Mesothelial cell of epicardium (in vitro differentiated cells): ENCODE measurements at regions not wholly inside any gene's neighbourhood (a gene's known extent, or its start where the extent isn't known, plus 50 kb on each side); places are given as distances from the start of the nearest gene placed in this dataset.

ENCODE experiments used
- DNase-seq, 2 experiments: peaks; one replicate each; pipeline ENCODE4 v3.0.0; 2021; ENCODE audit warnings: low spot score in 2 of 2; ENCODE audit not compliant: unreplicated experiment in 2 of 2
- H3K27ac Mint-ChIP-seq: 2 replicates; pipeline ENCODE4 v1.8.0; 2021; ENCODE audit warnings: mixed read lengths
- H3K27me3 Mint-ChIP-seq: 2 replicates; pipeline ENCODE4 v1.8.0; 2021; ENCODE audit warnings: low read depth, mixed read lengths
- H3K36me3 Mint-ChIP-seq: 2 replicates; pipeline ENCODE4 v1.8.0; 2021; ENCODE audit warnings: mixed read lengths
- H3K4me1 Mint-ChIP-seq: 2 replicates; pipeline ENCODE4 v1.8.0; 2021; ENCODE audit warnings: mixed read lengths
- H3K4me3 Mint-ChIP-seq: 2 replicates; pipeline ENCODE4 v1.8.0; 2021; ENCODE audit warnings: mild to moderate bottlenecking, moderate library complexity, mixed read lengths
- H3K9me3 Mint-ChIP-seq: 2 replicates; pipeline ENCODE4 v1.8.0; 2021; ENCODE audit warnings: mixed read lengths
- TF ChIP-seq, protein P1 (sequence below): fragments of 200-600 bp; sonication (generic); IDR thresholded peaks from one replicate; pipeline ENCODE4 v1.5.0; 2021; ENCODE audit warnings: antibody characterized with exemption; ENCODE audit not compliant: unreplicated experiment

DNA sequence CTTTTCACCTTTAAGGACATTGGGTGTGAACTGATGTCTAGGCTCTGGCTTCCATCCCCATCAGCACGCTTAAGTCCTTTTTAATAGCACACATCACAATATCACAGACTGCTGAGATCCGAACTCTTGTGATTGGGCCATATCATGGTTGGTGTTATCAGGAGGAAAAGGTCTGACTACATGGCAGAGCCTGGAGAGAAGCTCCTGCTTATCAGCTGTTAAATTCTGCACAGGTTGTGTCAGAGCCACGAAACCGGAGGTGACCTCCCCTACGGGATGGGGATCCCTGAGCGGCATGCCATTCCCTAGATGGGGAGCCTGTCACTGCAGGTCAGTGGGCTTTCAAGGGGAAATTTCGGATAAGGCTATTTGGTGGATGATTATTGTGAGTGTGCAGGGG, 182.4 kb downstream of the INHBA start:
- TF ChIP-seq, protein P1, sequence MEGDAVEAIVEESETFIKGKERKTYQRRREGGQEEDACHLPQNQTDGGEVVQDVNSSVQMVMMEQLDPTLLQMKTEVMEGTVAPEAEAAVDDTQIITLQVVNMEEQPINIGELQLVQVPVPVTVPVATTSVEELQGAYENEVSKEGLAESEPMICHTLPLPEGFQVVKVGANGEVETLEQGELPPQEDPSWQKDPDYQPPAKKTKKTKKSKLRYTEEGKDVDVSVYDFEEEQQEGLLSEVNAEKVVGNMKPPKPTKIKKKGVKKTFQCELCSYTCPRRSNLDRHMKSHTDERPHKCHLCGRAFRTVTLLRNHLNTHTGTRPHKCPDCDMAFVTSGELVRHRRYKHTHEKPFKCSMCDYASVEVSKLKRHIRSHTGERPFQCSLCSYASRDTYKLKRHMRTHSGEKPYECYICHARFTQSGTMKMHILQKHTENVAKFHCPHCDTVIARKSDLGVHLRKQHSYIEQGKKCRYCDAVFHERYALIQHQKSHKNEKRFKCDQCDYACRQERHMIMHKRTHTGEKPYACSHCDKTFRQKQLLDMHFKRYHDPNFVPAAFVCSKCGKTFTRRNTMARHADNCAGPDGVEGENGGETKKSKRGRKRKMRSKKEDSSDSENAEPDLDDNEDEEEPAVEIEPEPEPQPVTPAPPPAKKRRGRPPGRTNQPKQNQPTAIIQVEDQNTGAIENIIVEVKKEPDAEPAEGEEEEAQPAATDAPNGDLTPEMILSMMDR = no peak
- Mint-ChIP-seq H3K36me3 (peaks cover 15% of the 10 kb centered on the region), H3K4me3 (no peak overlapping the region), H3K27ac (no peak overlapping the region), H3K27me3 (no peaks in the 10 kb centered on the region), H3K4me1 (no peaks in the 10 kb centered on the region), H3K9me3 (peaks cover 34% of the 10 kb centered on the region)
- DNase-seq = no peak

DNA sequence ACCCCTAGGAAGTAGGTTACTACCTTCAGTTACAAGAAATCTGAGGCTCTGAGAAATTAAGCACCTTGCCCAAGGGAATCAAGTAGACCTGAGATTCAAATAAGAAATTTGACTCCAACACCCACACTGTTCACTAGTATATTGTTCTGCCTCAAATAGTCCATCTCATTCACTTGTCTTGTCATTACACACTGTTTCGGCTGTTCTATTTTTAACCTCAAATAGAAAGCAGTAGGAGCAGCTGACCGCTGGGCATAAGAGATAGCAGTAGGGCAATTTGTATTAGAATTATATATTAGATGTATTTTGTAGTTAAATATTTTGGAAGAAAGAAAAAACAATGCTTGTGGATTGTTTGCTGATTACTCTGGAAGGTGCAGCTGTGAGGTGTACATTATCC, 185.1 kb downstream of the INHBA start:
- DNase-seq = no peak
- Mint-ChIP-seq H3K27me3 (no peaks in the 10 kb centered on the region), H3K27ac (no peak overlapping the region), H3K36me3 (peaks cover 7% of the 10 kb centered on the region), H3K4me3 (no peak overlapping the region), H3K9me3 (peaks cover 31% of the 10 kb centered on the region), H3K4me1 (no peaks in the 10 kb centered on the region)
- TF ChIP-seq, protein P1 = no peak

- Mint-ChIP-seq H3K36me3 (no peaks in the 10 kb centered on the region), H3K27ac (no peak overlapping the region), H3K4me3 (no peak overlapping the region), H3K9me3 (peaks cover 2% of the 10 kb centered on the region), H3K4me1 (no peaks in the 10 kb centered on the region), H3K27me3 (no peaks in the 10 kb centered on the region)
- TF ChIP-seq, protein P1 = no peak
- DNase-seq = no peak
Measured at GRCh38 chr7:41508755-41509154, 194.1 kb downstream of the INHBA start.

DNA sequence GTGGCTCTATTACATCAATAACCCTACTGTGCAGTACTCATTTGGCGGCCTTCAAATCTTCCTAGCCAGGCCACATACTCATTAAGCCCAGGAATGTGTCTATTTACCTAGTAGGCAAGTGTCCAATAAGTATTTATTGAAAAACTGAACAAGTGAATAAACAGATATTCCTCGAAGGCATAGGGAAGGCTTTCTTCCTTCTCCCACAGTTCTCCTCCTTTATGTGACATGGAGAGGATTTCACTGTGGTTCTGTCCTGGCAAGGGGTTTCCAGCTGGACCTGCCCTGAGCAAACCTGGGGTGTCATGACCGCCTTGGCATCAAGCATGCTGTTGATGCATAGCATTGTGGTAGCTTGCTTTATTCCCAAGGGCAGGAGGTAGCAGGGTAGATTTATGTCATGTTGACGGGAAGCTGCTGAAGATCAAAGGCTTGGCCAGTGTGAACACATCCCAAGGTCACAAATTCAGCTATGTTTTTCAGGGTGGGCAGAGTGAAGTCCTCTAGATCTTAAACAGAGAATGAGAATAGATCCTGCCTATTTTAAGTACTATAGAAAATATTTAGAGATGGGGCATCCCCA, 195.1 kb downstream of the INHBA start:
- H3K4me1 Mint-ChIP-seq = peaks cover 2% of the 10 kb centered on the region

DNA sequence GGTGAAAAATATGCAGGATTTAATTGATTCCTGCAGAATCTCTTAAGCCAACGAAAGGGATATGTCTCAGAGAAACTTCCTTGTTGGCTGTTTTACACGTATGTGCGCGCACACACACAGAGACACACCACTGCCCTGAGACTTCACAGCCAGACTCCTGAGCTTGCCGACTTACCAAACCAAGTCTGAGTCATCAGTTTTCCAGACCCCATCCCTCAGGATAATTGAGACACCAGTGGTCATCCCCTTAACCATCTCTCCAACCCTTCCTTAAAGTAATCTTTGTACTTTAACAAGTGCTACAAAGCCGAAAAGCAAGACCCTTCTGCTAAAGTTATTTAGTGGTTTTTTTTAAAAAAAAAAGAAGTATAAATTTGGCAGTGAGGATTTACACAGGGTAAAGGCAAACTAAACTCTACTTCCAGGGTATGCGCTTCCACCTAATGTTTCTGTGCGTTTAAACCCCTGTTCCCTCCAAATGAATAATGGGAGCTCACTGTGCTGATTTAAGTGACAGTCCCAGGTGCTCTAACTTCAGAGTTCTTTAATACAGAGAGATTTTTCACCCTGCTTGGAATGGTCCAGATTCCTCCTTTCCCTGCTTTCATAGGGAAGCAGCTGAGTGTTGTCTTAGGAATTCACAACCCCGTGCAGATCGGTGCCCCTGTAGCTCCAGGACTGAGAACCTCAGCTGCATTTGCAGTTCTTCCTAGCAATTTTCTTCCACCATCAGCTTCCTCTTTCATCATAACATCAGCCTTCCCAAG, 198.5 kb downstream of the INHBA start:
- TF ChIP-seq, protein P1 = no peak
- Mint-ChIP-seq H3K27ac (no peak overlapping the region), H3K4me3 (no peak overlapping the region), H3K27me3 (no peaks in the 10 kb centered on the region), H3K4me1 (peaks cover 2% of the 10 kb centered on the region), H3K36me3 (no peaks in the 10 kb centered on the region), H3K9me3 (no peaks in the 10 kb centered on the region)
- DNase-seq = no peak

More for the DNA sequence above, 195.1 kb downstream of the INHBA start:
- H3K9me3 Mint-ChIP-seq = no peaks in the 10 kb centered on the region
- H3K27ac Mint-ChIP-seq = no peak overlapping the region
- no peaks in the 10 kb centered on the region for H3K36me3 Mint-ChIP-seq
- no peaks in the 10 kb centered on the region for H3K27me3 Mint-ChIP-seq
- no peak for DNase-seq
- TF ChIP-seq, protein P1 = no peak
- no peak overlapping the region for H3K4me3 Mint-ChIP-seq
